Vagina (tissue), 2 donors: ENCODE measurements at regions not wholly inside any gene's neighbourhood (a gene's known extent, or its start where the extent isn't known, plus 50 kb on each side); places are given as distances from the start of the nearest gene placed in this dataset.

ENCODE experiments used
- DNase-seq, 2 donors: peaks; one replicate each; pipeline ENCODE4 v3.0.0-alpha.2; 2017; ENCODE audit errors: extremely low spot score in 2 of 2
- H3K27ac ChIP-seq: fragments of 200-600 bp; sonication (generic); one replicate; pipeline ENCODE4 v1.5.1; 2019
- H3K27me3 ChIP-seq: fragments of 200-600 bp; sonication (generic); one replicate; pipeline ENCODE4 v1.5.1; 2019
- H3K36me3 ChIP-seq, 2 donors: fragments of 200-600 bp; sonication (generic); one replicate each; pipeline ENCODE4 v1.5.1; 2017 to 2019
- H3K4me1 ChIP-seq: fragments of 200-600 bp; sonication (generic); one replicate; pipeline ENCODE4 v1.5.1; 2019
- H3K4me3 ChIP-seq, 2 donors: fragments of 200-600 bp; sonication (generic); 1 replicate in 1 of 2; 2 replicates in 1 of 2; pipeline ENCODE4 v1.5.1; 2016 to 2019
- H3K9me3 ChIP-seq: fragments of 200-600 bp; sonication (generic); one replicate; pipeline ENCODE4 v1.5.1; 2019
- CTCF ChIP-seq, 3 experiments: fragments of 450-650 bp in 2 of 3; fragments of 200-600 bp in 1 of 3; sonication (generic) in 1 of 3; IDR thresholded peaks; one replicate each; pipeline ENCODE4 v1.5.1; 2017 to 2019; ENCODE audit warnings: antibody characterized with exemption in 3 of 3, mild to moderate bottlenecking in 2 of 3, moderate library complexity in 2 of 3
- POLR2A ChIP-seq, 2 donors: fragments of 450-650 bp; IDR thresholded peaks; one replicate each; pipeline ENCODE4 v1.6.1; 2017; ENCODE audit warnings: antibody characterized with exemption in 2 of 2, mild to moderate bottlenecking in 2 of 2, moderate library complexity in 2 of 2
- POLR2AphosphoS5 ChIP-seq, 2 donors: sonication (generic); formaldehyde crosslinking; IDR thresholded peaks; one replicate each; pipeline ENCODE4 v1.9.0; 2017; ENCODE audit warnings: antibody characterized with exemption in 2 of 2, mild to moderate bottlenecking in 2 of 2, low read depth in 1 of 2; ENCODE audit not compliant: insufficient read depth in 1 of 2
- intact Hi-C: fragments of 100-400 bp; cut with DNase I; formaldehyde crosslinking; loops from one replicate; pipeline ENCODE4 v1.15.1; 2023

GRCh38 chr15:47586653-47587224, 130.6 kb upstream of the SEMA6D start:
- TF ChIP-seq POLR2AphosphoS5 (IDR thresholded peaks at IDR 0.05; ENCODE audit: insufficient read depth in 1 of 2, low read depth in 1 of 2) (no peak), CTCF (IDR thresholded peaks at IDR 0.05) (no peak), POLR2A (IDR thresholded peaks at IDR 0.05) (no peak)
- no peaks in the 10 kb centered on the region for H3K36me3 ChIP-seq
- intact Hi-C loops, result no loop called here
- H3K4me1 ChIP-seq, result peaks cover 14% of the 10 kb centered on the region
- no peak for DNase-seq
- H3K4me3 ChIP-seq, result no peak overlapping the region
- H3K27ac ChIP-seq, result no peak overlapping the region
- H3K27me3 ChIP-seq, result no peaks in the 10 kb centered on the region
- H3K9me3 ChIP-seq, result no peaks in the 10 kb centered on the region

GRCh38 chr15:47587940-47588802, 129.1 kb upstream of the SEMA6D start:
- Histone ChIP-seq H3K27me3 (no peaks in the 10 kb centered on the region), H3K27ac (no peak overlapping the region)

GRCh38 chr15:47588958-47589357, 128.3 kb upstream of the SEMA6D start:
- H3K9me3 ChIP-seq, result no peaks in the 10 kb centered on the region
- no peak overlapping the region for H3K4me3 ChIP-seq
- intact Hi-C loops, result no loop called here
- H3K4me1 ChIP-seq, result peaks cover 14% of the 10 kb centered on the region
- H3K36me3 ChIP-seq, result no peaks in the 10 kb centered on the region
- H3K27me3 ChIP-seq, result no peaks in the 10 kb centered on the region
- no peak overlapping the region for H3K27ac ChIP-seq
- TF ChIP-seq CTCF (IDR thresholded peaks at IDR 0.05) (no peak), POLR2AphosphoS5 (IDR thresholded peaks at IDR 0.05; ENCODE audit: insufficient read depth in 1 of 2, low read depth in 1 of 2) (no peak), POLR2A (IDR thresholded peaks at IDR 0.05) (no peak)
- DNase-seq, result no peak

More at GRCh38 chr15:47587940-47588802, 129.1 kb upstream of the SEMA6D start:
- H3K4me1 ChIP-seq, result peaks cover 14% of the 10 kb centered on the region
- DNase-seq, result no peak
- no peaks in the 10 kb centered on the region for H3K36me3 ChIP-seq
- no peak overlapping the region for H3K4me3 ChIP-seq
- no peak for TF ChIP-seq POLR2A (IDR thresholded peaks at IDR 0.05)
- TF ChIP-seq POLR2AphosphoS5 (IDR thresholded peaks at IDR 0.05; ENCODE audit: insufficient read depth in 1 of 2, low read depth in 1 of 2), result no peak
- TF ChIP-seq CTCF (IDR thresholded peaks at IDR 0.05), result no peak
- no peaks in the 10 kb centered on the region for H3K9me3 ChIP-seq
- intact Hi-C loops, result no loop called here

GRCh38 chr15:47598996-47599395, 118.3 kb upstream of the SEMA6D start:
- DNase-seq, result no peak
- Histone ChIP-seq H3K4me3 (no peak overlapping the region), H3K27me3 (no peaks in the 10 kb centered on the region), H3K36me3 (no peaks in the 10 kb centered on the region), H3K27ac (no peak overlapping the region), H3K9me3 (no peaks in the 10 kb centered on the region), H3K4me1 (no peaks in the 10 kb centered on the region)
- TF ChIP-seq CTCF (IDR thresholded peaks at IDR 0.05) (no peak), POLR2A (IDR thresholded peaks at IDR 0.05) (no peak), POLR2AphosphoS5 (IDR thresholded peaks at IDR 0.05; ENCODE audit: insufficient read depth in 1 of 2, low read depth in 1 of 2) (no peak)
- intact Hi-C loops, result no loop called here

GRCh38 chr15:47599806-47600205, 117.5 kb upstream of the SEMA6D start:
- Histone ChIP-seq H3K27ac (no peak overlapping the region), H3K4me3 (no peak overlapping the region), H3K4me1 (no peaks in the 10 kb centered on the region), H3K27me3 (no peaks in the 10 kb centered on the region), H3K36me3 (no peaks in the 10 kb centered on the region), H3K9me3 (no peaks in the 10 kb centered on the region)
- no peak for TF ChIP-seq CTCF (IDR thresholded peaks at IDR 0.05)
- TF ChIP-seq POLR2AphosphoS5 (IDR thresholded peaks at IDR 0.05; ENCODE audit: insufficient read depth in 1 of 2, low read depth in 1 of 2), result no peak
- TF ChIP-seq POLR2A (IDR thresholded peaks at IDR 0.05), result no peak
- DNase-seq, result no peak
- intact Hi-C loops, result no loop called here
